Inferior parietal cortex (tissue), 1 donor: ENCODE measurements at regions not wholly inside any gene's neighbourhood (a gene's known extent, or its start where the extent isn't known, plus 50 kb on each side); places are given as distances from the start of the nearest gene placed in this dataset.
"Not testable (repeated sequence)": the region's sequence is repeated elsewhere in the genome, so short reads cannot be mapped to it uniquely, and the experiment has no call there.

Experiments
- DNase-seq: peaks from one replicate; pipeline ENCODE4 v3.0.0-alpha.2; 2016; ENCODE audit errors: extremely low spot score

DNA sequence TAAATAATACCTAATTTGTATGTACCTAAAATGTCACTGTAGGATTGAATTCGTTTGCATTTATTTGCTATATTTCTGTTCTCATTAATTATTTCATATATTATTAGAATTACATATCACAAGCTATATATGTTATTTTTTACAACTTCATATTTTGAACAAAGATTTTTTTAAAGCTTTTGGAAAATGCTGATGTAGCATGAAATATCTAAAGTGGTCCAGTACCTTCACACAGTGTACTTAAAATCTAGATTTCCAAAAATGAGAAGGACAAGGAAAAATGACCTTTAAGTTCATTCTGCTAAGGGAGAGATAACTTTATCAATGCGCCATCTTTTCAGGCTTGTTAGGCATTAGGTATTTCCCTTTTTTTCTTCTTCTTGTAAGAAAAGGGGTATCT is 71.8 kb downstream of the LARP7 start:
- DNase-seq = no peak

DNA sequence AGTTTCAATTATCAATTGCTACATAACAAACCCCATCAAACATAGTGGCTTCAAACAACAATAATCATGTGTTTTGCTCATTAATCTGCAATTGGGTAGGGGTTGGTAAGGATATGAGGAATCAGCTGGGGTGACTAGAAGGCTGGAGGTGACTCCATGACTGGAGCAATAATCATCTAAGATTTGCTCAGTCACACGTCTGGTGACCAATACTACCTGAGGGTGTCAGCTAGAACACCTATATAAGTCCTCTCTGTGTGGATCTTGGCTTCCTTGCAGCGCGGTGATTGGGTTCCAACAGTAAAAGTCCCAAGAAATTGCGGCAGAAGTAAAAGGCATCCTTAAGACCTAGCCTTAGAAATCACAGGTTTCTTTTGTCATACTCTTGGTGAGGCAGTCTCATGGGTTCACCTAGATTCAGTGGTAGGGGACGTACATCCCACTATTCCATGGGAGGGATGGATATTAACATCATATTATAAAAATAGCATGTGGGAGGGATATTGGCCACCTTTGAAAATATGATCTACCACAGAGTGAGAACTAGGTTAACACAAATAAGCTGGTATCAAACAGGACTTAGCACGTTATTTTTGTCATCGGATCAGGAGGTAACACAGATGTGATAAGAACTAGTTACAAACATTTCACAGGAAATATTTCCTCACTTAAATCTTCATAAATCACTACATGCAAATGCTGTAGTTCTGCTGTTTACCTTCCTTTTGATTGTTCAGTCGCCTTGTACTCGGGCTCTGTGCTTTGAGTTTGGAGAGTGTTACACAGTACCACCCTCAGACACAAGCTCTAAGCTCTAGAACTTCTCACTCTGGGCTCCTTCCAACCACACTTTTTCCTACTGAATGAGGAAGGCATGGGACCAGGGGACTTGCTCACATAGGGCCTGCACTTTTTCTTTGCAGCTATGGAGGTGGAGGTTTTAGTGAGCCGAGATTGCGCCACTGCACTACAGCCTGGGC is 78.3 kb downstream of the LARP7 start:
- DNase-seq = no peak

DNA sequence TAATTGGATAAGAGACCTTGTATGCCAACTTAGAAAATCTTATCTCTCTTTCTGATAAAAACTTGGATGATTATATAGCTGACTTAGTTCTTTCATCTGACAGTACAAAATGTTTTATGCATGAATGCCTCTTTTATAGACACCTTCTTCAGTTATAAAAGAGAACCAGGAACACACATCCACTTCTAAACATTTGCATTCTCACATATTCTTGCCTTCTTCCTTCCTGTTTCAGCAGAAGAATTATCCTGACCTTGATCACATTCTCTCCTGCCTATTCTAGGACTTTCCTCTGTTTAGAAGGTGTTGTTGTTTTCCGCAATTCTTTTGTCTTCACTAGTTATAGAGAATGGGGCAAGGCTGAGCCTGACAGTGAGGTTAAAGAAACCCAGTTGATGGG is 80.9 kb downstream of the LARP7 start:
- no peak for DNase-seq

DNA sequence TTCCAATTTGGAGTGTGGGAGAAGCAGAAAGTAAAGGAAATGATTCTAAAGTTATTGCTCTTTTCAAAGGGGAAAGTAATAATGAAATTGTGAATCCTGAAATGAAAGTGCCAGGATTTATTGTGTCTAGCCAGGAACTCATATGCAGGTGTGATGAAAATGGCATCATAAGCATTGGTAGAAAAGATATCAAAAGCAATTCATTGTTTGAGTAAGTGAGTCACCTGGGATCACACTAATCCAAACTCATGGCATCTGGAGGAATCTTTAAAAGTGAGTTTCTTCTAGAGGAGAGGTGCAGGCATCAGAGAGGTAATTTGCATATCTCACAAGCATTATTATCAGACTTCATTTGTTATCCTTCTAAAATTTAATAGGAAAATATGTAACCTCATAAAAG is 84.7 kb downstream of the LARP7 start:
- DNase-seq = no peak

DNA sequence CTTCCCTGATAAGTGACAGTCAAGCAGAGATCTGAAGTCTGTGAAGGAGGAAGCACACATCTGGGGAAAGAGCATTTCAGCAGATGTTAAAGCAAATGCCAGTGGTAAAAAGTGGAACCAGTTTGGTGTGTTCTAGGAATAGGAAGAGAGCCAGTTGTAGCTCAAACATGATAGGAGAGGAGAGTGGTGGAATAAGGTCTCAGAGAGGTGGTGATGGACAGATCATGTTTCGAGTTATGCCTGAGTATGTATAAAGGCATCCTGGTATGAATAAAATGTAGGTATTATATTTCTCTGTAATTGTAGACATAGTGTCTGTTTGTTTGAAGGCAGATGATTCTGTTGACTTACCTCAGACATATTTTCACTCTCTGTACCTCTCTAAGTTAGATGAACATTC is 89.1 kb downstream of the LARP7 start:
- no peak for DNase-seq

DNA sequence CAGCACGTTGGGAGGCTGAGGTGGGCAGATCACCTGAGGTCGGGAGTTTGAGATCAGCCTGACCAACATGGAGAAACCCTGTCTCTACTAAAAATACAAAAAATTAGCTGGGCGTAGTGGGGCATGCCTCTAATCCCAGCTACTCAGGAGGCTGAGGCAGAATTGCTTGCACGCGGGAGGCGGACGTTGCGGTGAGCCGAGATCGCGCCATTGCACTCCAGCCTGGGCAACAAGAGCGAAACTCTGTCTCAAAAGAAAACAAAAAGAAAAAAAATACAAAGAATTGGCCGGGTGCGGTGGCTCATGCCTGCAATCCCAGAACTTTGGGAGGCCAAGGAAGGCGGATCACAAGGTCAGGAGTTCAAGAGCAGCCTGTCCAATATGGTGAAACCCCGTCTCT is 90.8 kb downstream of the LARP7 start:
- not testable (repeated sequence) for DNase-seq

DNA sequence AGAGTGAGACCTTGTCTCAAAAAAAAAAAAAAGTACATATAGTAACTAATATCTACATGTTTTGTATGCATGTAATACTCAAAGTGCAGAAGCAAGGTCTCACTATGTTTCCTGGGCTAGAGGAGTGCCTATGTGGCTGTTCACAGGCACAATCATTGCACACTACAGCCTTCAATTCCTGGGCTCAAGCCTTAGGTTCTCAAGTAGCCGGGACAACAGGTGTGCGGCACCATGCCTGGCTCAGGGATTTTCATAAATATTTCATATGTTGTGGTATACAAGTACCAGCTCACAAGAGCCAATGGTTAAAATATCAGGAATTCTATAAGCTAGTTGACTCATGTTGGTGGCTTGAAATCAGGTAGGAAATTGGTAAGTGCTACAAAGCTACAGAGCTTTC is 94.8 kb downstream of the LARP7 start:
- no peak for DNase-seq

DNA sequence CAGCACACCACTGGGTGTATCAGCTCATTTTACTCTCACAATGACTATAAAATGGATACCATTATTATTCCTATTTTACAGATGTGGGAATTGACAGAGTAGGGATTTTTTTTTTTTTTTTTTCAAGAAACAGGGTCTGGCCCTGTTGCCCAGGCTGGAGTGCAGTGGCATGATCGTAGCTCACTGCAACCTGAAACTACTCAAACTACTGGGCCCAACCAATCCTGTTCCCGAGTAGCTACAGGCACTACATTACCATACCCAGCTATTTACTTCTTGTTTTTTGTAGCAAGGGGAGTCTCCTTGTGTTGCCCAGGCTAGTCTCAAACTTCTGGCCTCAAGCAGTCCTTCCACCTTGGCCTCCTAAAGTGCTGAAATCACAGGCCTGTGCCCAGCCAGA is 95.2 kb downstream of the LARP7 start:
- DNase-seq = no peak

DNA sequence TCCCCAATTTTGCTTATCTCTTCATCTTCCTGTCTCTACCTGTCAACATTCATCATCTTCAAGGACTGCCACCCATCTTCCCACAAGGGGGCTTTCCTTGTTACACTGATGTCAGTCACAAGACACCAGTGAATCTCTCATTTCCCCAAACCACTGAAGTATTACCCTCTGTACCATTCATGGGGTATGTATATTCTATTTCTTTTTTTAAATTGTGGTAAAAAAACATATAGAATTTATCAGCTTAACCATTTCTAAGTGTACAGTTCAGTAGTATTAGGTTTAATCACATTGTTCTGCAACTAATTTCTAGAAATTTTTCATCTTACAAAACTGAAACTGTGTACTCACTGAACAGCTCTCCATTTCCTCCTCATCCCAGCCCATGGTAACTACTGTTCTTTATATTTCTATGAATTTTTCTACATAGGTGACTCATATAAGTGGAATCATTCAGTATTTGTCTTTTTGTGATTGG is 98.6 kb downstream of the LARP7 start:
- DNase-seq = no peak

DNA sequence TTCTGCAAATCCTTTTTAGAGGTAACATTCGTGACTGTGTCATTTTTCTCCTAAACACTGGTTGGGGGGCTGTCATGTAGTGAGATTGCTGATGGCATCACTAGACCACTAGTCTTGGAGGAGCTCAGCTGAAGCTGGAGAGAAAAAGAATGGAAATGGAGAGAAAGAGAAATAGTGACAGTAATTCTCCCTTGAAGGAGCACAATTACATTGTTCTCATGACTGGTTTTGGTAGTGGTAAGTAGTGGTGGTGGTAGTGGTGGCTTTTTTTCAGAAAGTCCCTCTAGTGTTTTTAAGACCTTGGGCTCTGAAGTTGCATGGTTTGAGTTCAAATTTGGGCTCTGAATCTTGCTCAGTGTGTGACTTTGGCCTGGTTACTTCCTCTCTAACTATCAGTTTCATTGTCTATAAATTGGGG is 99.8 kb downstream of the LARP7 start:
- DNase-seq = no peak

DNA sequence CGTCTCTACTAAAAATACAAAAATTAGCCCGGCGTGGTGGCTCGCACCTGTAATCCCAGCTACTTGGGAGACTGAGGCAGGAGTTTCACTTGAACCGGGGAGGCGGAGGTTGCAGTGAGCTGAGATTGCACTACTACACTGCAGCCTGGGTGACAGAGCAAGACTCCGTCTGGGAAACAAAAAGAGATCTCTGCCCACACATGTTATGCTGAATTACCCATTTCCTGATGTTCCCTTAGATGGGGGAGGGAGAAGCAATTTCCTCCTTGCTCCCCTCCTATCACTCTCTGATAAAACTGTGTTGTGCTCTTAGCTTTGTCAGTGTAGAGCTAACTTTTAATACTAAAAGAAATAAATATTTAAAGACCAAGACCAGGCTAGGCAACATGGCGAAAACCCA is 102.5 kb downstream of the LARP7 start:
- no peak for DNase-seq

DNA sequence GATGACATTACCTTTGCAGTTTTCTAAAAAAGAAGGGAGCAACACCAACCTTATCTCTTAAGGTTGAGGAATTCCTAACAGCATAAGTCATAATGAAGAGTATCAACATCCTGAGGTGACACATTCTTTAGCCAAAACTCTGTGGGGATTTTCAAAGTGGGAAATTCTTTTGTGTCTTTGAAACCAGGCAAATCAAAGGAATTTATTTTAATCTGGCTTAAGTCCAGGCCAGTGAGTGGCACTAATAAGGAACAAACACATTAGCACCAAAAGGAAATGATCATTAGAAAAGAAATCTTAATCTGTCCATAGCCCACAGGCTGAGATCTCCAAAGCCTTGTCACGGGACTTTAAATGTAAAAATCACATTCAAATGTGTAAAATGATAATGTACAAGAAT is 110.1 kb downstream of the LARP7 start:
- DNase-seq = no peak

DNA sequence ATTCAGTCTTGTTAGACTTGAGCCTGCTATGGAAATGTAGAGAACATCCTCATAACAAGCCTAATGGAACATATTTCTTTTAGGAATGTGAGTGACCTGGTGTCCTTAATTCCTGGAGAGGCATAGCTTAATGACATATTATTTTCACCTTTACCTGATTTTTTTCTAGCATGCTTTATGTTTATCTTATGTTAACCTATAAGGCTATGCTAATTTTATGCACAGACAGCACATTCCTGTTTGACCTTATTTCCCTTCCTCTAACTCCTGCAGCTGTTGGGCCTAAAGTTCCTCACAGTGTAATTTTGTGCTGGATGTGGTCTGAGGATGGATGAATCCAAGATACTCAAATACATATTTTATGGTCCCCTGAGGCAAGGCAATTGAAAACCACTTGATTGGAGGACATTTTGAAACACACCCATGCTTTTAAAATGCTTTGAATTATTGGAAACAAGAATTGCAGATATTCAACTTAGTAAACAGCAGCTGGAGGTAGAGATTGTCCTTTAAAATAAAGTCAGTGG is 111.5 kb downstream of the LARP7 start:
- no peak for DNase-seq

DNA sequence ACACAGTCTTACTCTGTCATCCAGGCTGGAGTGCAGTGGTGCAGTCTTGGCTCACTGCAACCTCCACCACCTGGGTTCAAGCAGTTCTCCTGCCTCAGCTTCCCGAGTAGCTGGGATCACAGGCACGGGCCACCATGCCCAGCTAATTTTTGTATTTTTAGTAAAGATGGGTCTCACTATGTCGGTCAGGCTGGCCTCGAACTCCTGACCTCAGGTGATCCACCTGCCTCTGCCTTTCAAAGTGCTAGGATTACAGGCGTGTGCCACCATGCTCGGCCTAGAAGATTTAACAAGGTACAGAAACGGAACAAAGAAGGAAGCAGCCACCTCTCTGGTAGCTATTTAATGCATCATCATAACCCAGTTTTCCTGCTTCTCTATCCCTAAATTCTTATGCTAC is 113.8 kb downstream of the LARP7 start:
- not testable (repeated sequence) for DNase-seq

DNA sequence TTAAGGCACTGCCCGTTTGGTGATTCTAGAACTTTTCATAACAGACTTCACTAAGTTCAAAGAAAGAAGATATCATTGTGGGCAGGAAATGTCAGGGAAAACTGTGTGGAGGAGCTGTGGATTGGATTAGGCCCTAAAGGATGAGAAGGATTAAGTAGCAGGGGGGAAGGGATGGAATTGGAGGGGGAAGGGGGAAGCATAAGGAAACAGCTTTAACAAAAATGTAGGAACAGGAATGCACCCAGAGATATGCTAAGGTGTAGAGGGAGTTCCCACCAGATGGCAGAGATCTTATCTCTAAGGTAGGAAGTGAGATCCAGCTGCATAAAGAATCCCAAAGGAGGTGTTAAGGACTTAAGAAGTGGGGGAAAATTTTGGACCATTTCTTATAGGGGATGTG is 114.5 kb downstream of the LARP7 start:
- DNase-seq = no peak

DNA sequence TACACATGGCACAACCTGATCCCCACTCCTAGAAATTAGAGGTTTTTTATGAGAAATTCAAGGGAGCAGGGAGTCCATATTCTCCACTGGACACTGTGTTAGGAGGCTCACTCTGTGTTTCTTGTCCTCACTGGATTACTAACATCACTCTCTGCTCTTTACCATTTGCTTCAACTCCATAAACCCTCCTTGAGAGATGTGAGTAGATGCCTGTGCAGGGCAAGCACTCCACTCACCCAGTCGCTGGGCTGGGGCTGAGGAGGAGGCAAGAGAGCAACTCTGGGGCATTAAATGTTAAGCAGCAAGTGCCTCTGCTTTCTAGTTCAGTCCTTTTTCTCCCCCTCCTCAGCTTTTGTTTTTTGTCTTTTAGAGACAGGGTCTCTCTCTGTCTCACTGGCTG is 115.1 kb downstream of the LARP7 start:
- DNase-seq = no peak

DNA sequence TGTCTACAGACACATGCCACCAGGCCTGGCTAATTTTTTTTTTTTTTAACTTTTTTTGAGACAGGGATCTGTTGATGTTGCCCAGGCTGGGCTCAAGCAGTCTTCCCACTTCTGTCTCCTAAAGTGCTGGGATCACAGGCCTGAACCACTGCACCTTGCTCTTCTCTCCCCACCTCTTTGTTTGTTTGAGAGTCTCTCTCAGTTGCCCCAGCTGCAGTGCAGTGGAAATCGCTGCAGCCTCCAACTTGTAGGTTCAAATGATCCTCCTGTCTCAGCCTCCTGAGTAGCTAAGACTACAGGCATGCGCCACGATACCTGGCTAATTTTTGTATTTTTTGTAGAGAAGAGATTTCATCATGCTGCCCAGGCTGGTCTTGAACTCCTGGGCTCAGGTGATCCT is 115.6 kb downstream of the LARP7 start:
- no peak for DNase-seq

DNA sequence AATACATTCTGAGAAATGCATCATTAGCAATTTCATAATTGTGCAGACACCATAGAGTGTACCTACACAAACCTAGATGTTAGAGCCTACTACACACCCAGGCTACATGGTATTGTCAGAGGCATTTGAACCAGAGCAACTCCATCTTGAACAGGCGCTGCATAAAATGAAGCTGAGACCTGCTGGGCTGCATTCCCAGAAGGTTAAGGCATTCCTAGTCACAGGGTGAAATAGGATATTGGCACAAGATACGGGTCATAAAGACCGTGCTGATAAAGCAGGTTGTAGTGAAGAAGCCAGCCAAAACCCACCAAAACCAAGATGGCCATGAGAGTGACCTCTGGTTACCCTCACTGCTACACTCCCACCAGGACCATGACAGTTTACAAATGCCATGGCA is 116.4 kb downstream of the LARP7 start:
- no peak for DNase-seq

DNA sequence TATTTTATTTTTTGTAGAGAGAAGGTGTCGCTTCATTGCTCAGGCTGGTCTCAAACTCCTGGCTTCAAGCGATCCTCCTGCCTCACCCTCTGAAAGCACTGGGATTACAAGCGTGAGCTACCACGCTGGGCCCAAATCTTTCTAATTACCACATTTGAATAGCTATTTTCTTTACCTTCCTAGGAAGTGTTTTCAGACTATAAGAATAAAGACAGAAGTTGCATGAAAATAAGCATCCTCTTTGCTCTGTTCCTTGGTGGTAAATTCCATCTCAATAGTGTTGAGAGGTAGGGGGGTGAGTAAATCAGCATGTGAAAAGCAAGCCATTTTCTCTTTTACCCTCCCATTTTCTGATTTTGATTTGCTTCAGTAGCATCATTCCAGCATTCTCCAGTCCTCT is 122.4 kb downstream of the LARP7 start:
- no peak for DNase-seq

DNA sequence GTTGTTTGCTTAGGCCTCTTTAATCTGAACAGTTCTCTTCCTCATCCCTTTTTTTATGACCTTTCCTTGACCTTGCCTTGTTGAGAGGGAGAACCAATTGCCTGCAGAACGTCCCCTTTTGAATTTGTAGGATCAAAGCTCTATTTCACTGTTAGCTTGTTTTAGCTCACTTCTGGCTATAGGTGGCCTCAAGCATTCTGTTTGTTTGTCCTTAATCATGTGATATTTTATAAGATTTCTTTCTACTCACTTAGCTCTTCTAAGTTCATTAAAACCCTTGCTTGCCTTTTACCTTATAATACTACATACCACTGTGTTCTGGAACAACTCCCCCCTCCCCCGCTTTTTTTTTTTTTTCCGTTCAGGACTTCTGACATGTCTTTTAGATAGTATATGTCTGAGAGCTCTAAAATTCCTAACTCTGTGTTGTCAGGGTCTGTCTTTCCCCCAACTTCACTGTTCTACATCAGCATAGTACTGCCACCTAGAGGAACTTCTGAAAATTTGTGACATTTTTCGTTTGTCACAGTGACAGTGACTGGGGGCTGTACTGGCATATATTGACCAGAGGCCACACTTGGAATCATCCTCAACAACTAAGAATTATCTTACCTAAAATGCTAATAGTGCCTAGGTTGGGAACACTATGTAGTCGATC is 128.5 kb downstream of the LARP7 start:
- DNase-seq = peak; percentile 36

DNA sequence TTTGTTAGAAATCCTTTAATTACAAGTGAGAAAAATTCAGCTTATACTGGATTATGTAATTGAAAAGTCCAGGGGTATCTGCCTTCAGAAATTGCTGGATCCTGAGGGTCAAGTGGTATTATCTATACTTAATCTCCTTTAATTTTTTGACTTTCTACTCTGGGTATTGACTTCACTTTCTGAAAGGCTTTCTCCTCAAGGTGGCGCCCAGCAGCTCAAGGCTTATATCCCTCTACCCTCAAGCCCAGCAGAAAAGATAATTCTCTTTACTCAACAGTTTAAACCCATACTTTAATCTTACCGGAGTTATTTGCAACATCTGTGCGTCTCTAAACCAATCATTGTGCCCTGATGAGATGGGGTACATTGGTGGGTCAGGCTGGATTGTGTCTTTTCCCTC is 129.5 kb downstream of the LARP7 start:
- no peak for DNase-seq

DNA sequence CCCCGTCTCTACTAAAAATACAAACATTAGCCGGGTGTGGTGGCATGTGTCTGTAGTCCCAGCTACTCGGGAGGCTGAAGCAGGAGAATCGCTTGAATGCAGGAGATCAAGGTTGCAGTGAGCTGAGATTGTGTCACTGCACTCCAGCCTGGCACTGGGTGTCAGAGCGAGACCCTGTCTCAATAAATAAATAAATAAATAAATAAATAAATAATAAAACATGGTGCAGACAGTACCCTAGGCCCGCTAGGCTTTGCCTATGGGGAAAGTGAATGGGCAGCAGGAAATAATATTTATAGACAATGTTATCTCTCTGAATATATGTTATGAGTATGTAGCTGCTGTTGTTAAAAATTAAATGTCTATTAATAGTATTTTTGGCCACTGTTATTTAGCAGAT is 130.4 kb downstream of the LARP7 start:
- no peak for DNase-seq

DNA sequence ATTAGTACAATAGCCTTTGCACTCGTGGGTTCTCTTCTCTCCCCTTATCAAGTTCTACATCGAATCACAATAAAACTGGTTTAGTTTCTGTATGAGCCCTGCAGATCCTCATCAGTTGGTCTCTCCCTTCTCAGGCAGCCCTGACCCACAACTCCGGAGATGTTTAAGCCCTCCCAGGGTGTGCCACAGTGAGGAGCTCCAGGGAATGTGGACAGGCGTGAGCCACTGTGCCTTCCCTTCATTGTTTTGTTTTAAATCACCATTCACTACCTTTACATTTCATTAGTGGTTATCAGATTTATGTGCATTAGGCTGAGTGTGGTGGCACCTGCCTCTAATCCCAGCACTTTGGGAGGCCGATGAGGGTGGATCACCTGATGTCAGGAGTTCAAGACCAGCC is 133.2 kb downstream of the LARP7 start:
- no peak for DNase-seq
